WTC11 (cell line): ENCODE measurements at regions not wholly inside any gene's neighbourhood (a gene's known extent, or its start where the extent isn't known, plus 50 kb on each side); places are given as distances from the start of the nearest gene placed in this dataset.

ENCODE experiments used
- ATAC-seq: fragments of 200-7000 bp; cut with Tn5 transposase; 2 replicates; pipeline ENCODE4 v1.10.0; 2021; ENCODE audit warnings: mild to moderate bottlenecking, moderate library complexity
- CTCF ChIA-PET: fragments of 300-600 bp; sonication (Branson Sonifier 250); formaldehyde crosslinking; loops from one replicate; lab custom pipeline; 2021; ENCODE audit warnings: antibody characterized with exemption; lab: Charles Lee
- POLR2A ChIA-PET: fragments of 350-600 bp; sonication (Branson Sonifier 250); formaldehyde crosslinking; loops from one replicate; lab custom pipeline; 2021; ENCODE audit warnings: antibody characterized with exemption; lab: Charles Lee
- DNase-seq: peaks from one replicate; pipeline ENCODE4 v3.0.0; 2021; ENCODE audit warnings: low spot score
- H3K27ac Mint-ChIP-seq: 2 replicates; pipeline ENCODE4 v1.8.0; 2021; ENCODE audit warnings: mixed read lengths
- H3K27me3 Mint-ChIP-seq: 2 replicates; pipeline ENCODE4 v1.8.0; 2021; ENCODE audit warnings: low read depth, mild to moderate bottlenecking, moderate library complexity, mixed read lengths
- H3K36me3 Mint-ChIP-seq: 2 replicates; pipeline ENCODE4 v1.8.0; 2021; ENCODE audit warnings: mixed read lengths
- H3K4me1 Mint-ChIP-seq: 2 replicates; pipeline ENCODE4 v1.8.0; 2022; ENCODE audit warnings: mixed read lengths
- H3K4me3 Mint-ChIP-seq: 2 replicates; pipeline ENCODE4 v1.8.0; 2021; ENCODE audit warnings: mild to moderate bottlenecking, moderate library complexity, mixed read lengths
- H3K9me3 Mint-ChIP-seq: 2 replicates; pipeline ENCODE4 v1.8.0; 2021; ENCODE audit warnings: mixed read lengths
- AR ChIP-seq: fragments of 250-450 bp; sonication (Bioruptor Pico); IDR thresholded peaks from 2 replicates; pipeline ENCODE4 v1.9.0; 2021; ENCODE audit warnings: mild to moderate bottlenecking
- CREM ChIP-seq: sonication (generic); formaldehyde crosslinking; IDR thresholded peaks from 2 replicates; pipeline ENCODE4 v1.8.1; 2022; ENCODE audit warnings: mild to moderate bottlenecking, missing genetic modification reagents, moderate library complexity
- ESRRA ChIP-seq: sonication (generic); formaldehyde crosslinking; IDR thresholded peaks from 2 replicates; pipeline ENCODE4 v1.8.1; 2022; ENCODE audit warnings: mild to moderate bottlenecking, missing genetic modification reagents, borderline replicate concordance
- IRF1 ChIP-seq: sonication (generic); formaldehyde crosslinking; IDR thresholded peaks from 2 replicates; pipeline ENCODE4 v1.8.0; 2023; ENCODE audit warnings: missing genetic modification reagents
- JUN ChIP-seq: sonication (generic); formaldehyde crosslinking; IDR thresholded peaks from 2 replicates; pipeline ENCODE4 v1.8.0; 2023; ENCODE audit warnings: mild to moderate bottlenecking, missing genetic modification reagents
- NR1H2 ChIP-seq: sonication (generic); formaldehyde crosslinking; IDR thresholded peaks from 2 replicates; pipeline ENCODE4 v1.9.0; 2021; ENCODE audit warnings: mild to moderate bottlenecking, moderate library complexity, missing genetic modification reagents
- NR2C2 ChIP-seq: sonication (generic); formaldehyde crosslinking; IDR thresholded peaks from 2 replicates; pipeline ENCODE4 v1.8.0; 2022; ENCODE audit warnings: mild to moderate bottlenecking, missing genetic modification reagents
- PRRX2 ChIP-seq: fragments of 250-450 bp; sonication (Bioruptor Pico); IDR thresholded peaks from 2 replicates; pipeline ENCODE4 v1.8.0; 2021; ENCODE audit warnings: mild to moderate bottlenecking
- RELA ChIP-seq: sonication (generic); formaldehyde crosslinking; IDR thresholded peaks from 2 replicates; pipeline ENCODE4 v1.8.1; 2022; ENCODE audit warnings: missing genetic modification reagents, mild to moderate bottlenecking, borderline replicate concordance
- RORB ChIP-seq: fragments of 250-450 bp; sonication (Bioruptor Pico); IDR thresholded peaks from 2 replicates; pipeline ENCODE4 v1.9.0; 2021; ENCODE audit warnings: mild to moderate bottlenecking
- ZNF121 ChIP-seq: sonication (generic); formaldehyde crosslinking; IDR thresholded peaks from 2 replicates; pipeline ENCODE4 v1.8.0; 2023; ENCODE audit warnings: missing genetic modification reagents
- ZNF232 ChIP-seq: sonication (generic); formaldehyde crosslinking; IDR thresholded peaks from 2 replicates; pipeline ENCODE4 v1.8.0; 2022; ENCODE audit warnings: mild to moderate bottlenecking, missing genetic modification reagents
- ZNF396 ChIP-seq: fragments of 250-450 bp; sonication (Bioruptor Pico); IDR thresholded peaks from 2 replicates; pipeline ENCODE4 v1.8.0; 2021; ENCODE audit warnings: mild to moderate bottlenecking, moderate library complexity, borderline replicate concordance
- TF ChIP-seq, protein P1 (sequence below): sonication (generic); formaldehyde crosslinking; IDR thresholded peaks from 2 replicates; pipeline ENCODE4 v1.8.1; 2023; ENCODE audit warnings: mild to moderate bottlenecking, missing genetic modification reagents
- TF ChIP-seq, protein P2 (sequence below): sonication (generic); formaldehyde crosslinking; IDR thresholded peaks from 2 replicates; pipeline ENCODE4 v1.8.0; 2023; ENCODE audit warnings: missing genetic modification reagents, mild to moderate bottlenecking, borderline replicate concordance
- TF ChIP-seq, protein P3 (sequence below): sonication (generic); formaldehyde crosslinking; IDR thresholded peaks from 2 replicates; pipeline ENCODE4 v1.8.1; 2023; ENCODE audit warnings: mild to moderate bottlenecking, missing genetic modification reagents, borderline replicate concordance

- ATAC-seq (no peak), DNase-seq (no peak)
- Mint-ChIP-seq H3K27me3 (no peaks in the 10 kb centered on the region; the same call in 1 of the 2 replicates), H3K27ac (no peak overlapping the region), H3K36me3 (no peaks in the 10 kb centered on the region), H3K4me3 (no peak overlapping the region), H3K9me3 (no peaks in the 10 kb centered on the region), H3K4me1 (peaks cover 11% of the 10 kb centered on the region)
- CTCF ChIA-PET: no interaction called here
- POLR2A ChIA-PET: no interaction called here
- no peak for TF ChIP-seq CREM (CRISPR knock-in tag)
- TF ChIP-seq PRRX2 (CRISPR knock-in tag): no peak
- no peak for TF ChIP-seq NR2C2 (CRISPR knock-in tag)
- no peak for TF ChIP-seq RORB
- TF ChIP-seq ZNF121 (CRISPR knock-in tag): no peak
- no peak for TF ChIP-seq ZNF232 (CRISPR knock-in tag)
- no peak for TF ChIP-seq ESRRA
- TF ChIP-seq, protein P1, sequence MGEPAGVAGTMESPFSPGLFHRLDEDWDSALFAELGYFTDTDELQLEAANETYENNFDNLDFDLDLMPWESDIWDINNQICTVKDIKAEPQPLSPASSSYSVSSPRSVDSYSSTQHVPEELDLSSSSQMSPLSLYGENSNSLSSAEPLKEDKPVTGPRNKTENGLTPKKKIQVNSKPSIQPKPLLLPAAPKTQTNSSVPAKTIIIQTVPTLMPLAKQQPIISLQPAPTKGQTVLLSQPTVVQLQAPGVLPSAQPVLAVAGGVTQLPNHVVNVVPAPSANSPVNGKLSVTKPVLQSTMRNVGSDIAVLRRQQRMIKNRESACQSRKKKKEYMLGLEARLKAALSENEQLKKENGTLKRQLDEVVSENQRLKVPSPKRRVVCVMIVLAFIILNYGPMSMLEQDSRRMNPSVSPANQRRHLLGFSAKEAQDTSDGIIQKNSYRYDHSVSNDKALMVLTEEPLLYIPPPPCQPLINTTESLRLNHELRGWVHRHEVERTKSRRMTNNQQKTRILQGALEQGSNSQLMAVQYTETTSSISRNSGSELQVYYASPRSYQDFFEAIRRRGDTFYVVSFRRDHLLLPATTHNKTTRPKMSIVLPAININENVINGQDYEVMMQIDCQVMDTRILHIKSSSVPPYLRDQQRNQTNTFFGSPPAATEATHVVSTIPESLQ (CRISPR knock-in tag): no peak
- TF ChIP-seq ZNF396 (CRISPR knock-in tag): no peak
- TF ChIP-seq, protein P2, sequence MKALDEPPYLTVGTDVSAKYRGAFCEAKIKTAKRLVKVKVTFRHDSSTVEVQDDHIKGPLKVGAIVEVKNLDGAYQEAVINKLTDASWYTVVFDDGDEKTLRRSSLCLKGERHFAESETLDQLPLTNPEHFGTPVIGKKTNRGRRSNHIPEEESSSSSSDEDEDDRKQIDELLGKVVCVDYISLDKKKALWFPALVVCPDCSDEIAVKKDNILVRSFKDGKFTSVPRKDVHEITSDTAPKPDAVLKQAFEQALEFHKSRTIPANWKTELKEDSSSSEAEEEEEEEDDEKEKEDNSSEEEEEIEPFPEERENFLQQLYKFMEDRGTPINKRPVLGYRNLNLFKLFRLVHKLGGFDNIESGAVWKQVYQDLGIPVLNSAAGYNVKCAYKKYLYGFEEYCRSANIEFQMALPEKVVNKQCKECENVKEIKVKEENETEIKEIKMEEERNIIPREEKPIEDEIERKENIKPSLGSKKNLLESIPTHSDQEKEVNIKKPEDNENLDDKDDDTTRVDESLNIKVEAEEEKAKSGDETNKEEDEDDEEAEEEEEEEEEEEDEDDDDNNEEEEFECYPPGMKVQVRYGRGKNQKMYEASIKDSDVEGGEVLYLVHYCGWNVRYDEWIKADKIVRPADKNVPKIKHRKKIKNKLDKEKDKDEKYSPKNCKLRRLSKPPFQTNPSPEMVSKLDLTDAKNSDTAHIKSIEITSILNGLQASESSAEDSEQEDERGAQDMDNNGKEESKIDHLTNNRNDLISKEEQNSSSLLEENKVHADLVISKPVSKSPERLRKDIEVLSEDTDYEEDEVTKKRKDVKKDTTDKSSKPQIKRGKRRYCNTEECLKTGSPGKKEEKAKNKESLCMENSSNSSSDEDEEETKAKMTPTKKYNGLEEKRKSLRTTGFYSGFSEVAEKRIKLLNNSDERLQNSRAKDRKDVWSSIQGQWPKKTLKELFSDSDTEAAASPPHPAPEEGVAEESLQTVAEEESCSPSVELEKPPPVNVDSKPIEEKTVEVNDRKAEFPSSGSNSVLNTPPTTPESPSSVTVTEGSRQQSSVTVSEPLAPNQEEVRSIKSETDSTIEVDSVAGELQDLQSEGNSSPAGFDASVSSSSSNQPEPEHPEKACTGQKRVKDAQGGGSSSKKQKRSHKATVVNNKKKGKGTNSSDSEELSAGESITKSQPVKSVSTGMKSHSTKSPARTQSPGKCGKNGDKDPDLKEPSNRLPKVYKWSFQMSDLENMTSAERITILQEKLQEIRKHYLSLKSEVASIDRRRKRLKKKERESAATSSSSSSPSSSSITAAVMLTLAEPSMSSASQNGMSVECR (CRISPR knock-in tag): no peak
- TF ChIP-seq RELA (CRISPR knock-in tag): no peak
- TF ChIP-seq JUN (CRISPR knock-in tag): no peak
- no peak for TF ChIP-seq AR (CRISPR knock-in tag)
- TF ChIP-seq, protein P3, sequence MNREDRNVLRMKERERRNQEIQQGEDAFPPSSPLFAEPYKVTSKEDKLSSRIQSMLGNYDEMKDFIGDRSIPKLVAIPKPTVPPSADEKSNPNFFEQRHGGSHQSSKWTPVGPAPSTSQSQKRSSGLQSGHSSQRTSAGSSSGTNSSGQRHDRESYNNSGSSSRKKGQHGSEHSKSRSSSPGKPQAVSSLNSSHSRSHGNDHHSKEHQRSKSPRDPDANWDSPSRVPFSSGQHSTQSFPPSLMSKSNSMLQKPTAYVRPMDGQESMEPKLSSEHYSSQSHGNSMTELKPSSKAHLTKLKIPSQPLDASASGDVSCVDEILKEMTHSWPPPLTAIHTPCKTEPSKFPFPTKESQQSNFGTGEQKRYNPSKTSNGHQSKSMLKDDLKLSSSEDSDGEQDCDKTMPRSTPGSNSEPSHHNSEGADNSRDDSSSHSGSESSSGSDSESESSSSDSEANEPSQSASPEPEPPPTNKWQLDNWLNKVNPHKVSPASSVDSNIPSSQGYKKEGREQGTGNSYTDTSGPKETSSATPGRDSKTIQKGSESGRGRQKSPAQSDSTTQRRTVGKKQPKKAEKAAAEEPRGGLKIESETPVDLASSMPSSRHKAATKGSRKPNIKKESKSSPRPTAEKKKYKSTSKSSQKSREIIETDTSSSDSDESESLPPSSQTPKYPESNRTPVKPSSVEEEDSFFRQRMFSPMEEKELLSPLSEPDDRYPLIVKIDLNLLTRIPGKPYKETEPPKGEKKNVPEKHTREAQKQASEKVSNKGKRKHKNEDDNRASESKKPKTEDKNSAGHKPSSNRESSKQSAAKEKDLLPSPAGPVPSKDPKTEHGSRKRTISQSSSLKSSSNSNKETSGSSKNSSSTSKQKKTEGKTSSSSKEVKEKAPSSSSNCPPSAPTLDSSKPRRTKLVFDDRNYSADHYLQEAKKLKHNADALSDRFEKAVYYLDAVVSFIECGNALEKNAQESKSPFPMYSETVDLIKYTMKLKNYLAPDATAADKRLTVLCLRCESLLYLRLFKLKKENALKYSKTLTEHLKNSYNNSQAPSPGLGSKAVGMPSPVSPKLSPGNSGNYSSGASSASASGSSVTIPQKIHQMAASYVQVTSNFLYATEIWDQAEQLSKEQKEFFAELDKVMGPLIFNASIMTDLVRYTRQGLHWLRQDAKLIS (CRISPR knock-in tag): no peak
- no peak for TF ChIP-seq NR1H2
- TF ChIP-seq IRF1: no peak
These were observed 145.6 kb downstream of the AQP4 start for GRCh38 chr18:26719896-26720295.
